Liver (tissue), 2 donors: ENCODE measurements at regions not wholly inside any gene's neighbourhood (a gene's known extent, or its start where the extent isn't known, plus 50 kb on each side); places are given as distances from the start of the nearest gene placed in this dataset.

ENCODE experiments used
- JUND ChIP-seq, 2 donors: IDR thresholded peaks; 2 replicates each; pipeline ENCODE4 v1.6.1; 2016; ENCODE audit warnings: antibody characterized with exemption in 2 of 2
- TF ChIP-seq, protein P1 (sequence below): IDR thresholded peaks from 2 replicates; pipeline ENCODE4 v1.6.1; 2016; ENCODE audit warnings: antibody characterized with exemption, mild to moderate bottlenecking
- donor health status: healthy.

DNA sequence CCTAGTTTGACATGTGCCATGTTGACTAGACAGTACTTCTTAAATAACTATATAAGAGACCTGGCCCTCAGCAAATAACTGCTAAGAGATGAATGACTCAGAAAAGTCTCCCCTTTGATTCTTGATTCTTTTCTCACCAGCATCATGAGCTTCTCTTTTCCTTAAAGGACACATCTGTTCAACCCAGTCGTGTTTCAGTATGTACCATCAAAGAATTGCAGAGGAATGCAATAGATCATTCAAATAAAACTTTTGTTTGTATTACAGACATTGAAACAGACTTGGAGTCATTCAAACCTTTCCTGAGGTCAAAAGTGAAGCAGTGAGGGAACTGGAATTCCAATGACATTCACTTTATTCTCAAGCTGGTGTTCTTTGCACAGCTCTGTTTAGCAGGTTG lies 598.3 kb upstream of the GHITM start:
- TF ChIP-seq JUND (IDR thresholded peaks at IDR 0.05), result no peak
- TF ChIP-seq, protein P1, sequence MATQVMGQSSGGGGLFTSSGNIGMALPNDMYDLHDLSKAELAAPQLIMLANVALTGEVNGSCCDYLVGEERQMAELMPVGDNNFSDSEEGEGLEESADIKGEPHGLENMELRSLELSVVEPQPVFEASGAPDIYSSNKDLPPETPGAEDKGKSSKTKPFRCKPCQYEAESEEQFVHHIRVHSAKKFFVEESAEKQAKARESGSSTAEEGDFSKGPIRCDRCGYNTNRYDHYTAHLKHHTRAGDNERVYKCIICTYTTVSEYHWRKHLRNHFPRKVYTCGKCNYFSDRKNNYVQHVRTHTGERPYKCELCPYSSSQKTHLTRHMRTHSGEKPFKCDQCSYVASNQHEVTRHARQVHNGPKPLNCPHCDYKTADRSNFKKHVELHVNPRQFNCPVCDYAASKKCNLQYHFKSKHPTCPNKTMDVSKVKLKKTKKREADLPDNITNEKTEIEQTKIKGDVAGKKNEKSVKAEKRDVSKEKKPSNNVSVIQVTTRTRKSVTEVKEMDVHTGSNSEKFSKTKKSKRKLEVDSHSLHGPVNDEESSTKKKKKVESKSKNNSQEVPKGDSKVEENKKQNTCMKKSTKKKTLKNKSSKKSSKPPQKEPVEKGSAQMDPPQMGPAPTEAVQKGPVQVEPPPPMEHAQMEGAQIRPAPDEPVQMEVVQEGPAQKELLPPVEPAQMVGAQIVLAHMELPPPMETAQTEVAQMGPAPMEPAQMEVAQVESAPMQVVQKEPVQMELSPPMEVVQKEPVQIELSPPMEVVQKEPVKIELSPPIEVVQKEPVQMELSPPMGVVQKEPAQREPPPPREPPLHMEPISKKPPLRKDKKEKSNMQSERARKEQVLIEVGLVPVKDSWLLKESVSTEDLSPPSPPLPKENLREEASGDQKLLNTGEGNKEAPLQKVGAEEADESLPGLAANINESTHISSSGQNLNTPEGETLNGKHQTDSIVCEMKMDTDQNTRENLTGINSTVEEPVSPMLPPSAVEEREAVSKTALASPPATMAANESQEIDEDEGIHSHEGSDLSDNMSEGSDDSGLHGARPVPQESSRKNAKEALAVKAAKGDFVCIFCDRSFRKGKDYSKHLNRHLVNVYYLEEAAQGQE, result no peak
